HEK293T (cell line): ENCODE measurements at regions not wholly inside any gene's neighbourhood (a gene's known extent, or its start where the extent isn't known, plus 50 kb on each side); places are given as distances from the start of the nearest gene placed in this dataset.

Experiments used
- CTCF ChIA-PET: fragments of 350-600 bp; formaldehyde crosslinking; extraction: SDS; loops from one replicate; lab custom pipeline; 2021; ENCODE audit warnings: antibody characterized with exemption, inconsistent platforms; lab: Yijun Ruan, JAX
- POLR2A ChIA-PET: fragments of 350-600 bp; formaldehyde crosslinking; extraction: SDS; loops from one replicate; lab custom pipeline; 2020; ENCODE audit warnings: antibody characterized with exemption, inconsistent platforms; lab: Yijun Ruan, JAX
- DNase-seq: peaks from one replicate; pipeline ENCODE4 v3.0.0; 2012; ENCODE audit warnings: mixed read lengths; ENCODE audit errors: extremely low spot score
- ARNT ChIP-seq: fragments of 450-650 bp; IDR thresholded peaks from 2 replicates; pipeline ENCODE4 v1.6.1; 2017; ENCODE audit warnings: mild to moderate bottlenecking
- BHLHE40 ChIP-seq: fragments of 450-650 bp; IDR thresholded peaks from 2 replicates; pipeline ENCODE4 v1.6.1; 2016; ENCODE audit warnings: mild to moderate bottlenecking, moderate library complexity, borderline replicate concordance
- CTBP1 ChIP-seq: fragments of 450-650 bp; IDR thresholded peaks from 2 replicates; pipeline ENCODE4 v1.6.1; 2016; ENCODE audit warnings: borderline replicate concordance
- ELF4 ChIP-seq: fragments of 450-650 bp; IDR thresholded peaks from 2 replicates; pipeline ENCODE4 v1.6.1; 2017; ENCODE audit warnings: antibody characterized with exemption
- FOXA1 ChIP-seq: fragments of 450-650 bp; IDR thresholded peaks from 2 replicates; pipeline ENCODE4 v1.6.1; 2016; ENCODE audit warnings: mild to moderate bottlenecking
- FOXK2 ChIP-seq: fragments of 450-650 bp; IDR thresholded peaks from 2 replicates; pipeline ENCODE4 v1.6.1; 2016; ENCODE audit warnings: mild to moderate bottlenecking
- FOXM1 ChIP-seq: fragments of 450-650 bp; IDR thresholded peaks from 2 replicates; pipeline ENCODE4 v1.6.1; 2017; ENCODE audit warnings: mild to moderate bottlenecking, borderline replicate concordance
- HDGF ChIP-seq: fragments of 450-650 bp; IDR thresholded peaks from 2 replicates; pipeline ENCODE4 v1.6.1; 2017; ENCODE audit warnings: antibody characterized with exemption, borderline replicate concordance
- L3MBTL2 ChIP-seq: fragments of 450-650 bp; conservative IDR thresholded peaks from 2 replicates; pipeline ENCODE4 v1.6.1; 2016; ENCODE audit warnings: mild to moderate bottlenecking
- LEF1 ChIP-seq: fragments of 450-650 bp; IDR thresholded peaks from 2 replicates; pipeline ENCODE4 v1.6.1; 2017; ENCODE audit warnings: mild to moderate bottlenecking, borderline replicate concordance
- NFRKB ChIP-seq: fragments of 450-650 bp; IDR thresholded peaks from 2 replicates; pipeline ENCODE4 v1.6.1; 2016; ENCODE audit warnings: mild to moderate bottlenecking, moderate library complexity
- SP1 ChIP-seq: fragments of 450-650 bp; IDR thresholded peaks from 2 replicates; pipeline ENCODE4 v1.6.1; 2017
- SUZ12 ChIP-seq: fragments of 450-650 bp; IDR thresholded peaks from 2 replicates; pipeline ENCODE4 v1.6.1; 2016; ENCODE audit warnings: mild to moderate bottlenecking
- TARDBP ChIP-seq: fragments of 450-650 bp; IDR thresholded peaks from 2 replicates; pipeline ENCODE4 v1.6.1; 2016
- ZNF384 ChIP-seq: fragments of 450-650 bp; IDR thresholded peaks from 2 replicates; pipeline ENCODE4 v1.6.1; 2016
- TF ChIP-seq, protein P1 (sequence below): fragments of 450-650 bp; IDR thresholded peaks from 2 replicates; pipeline ENCODE4 v1.6.1; 2016

DNA sequence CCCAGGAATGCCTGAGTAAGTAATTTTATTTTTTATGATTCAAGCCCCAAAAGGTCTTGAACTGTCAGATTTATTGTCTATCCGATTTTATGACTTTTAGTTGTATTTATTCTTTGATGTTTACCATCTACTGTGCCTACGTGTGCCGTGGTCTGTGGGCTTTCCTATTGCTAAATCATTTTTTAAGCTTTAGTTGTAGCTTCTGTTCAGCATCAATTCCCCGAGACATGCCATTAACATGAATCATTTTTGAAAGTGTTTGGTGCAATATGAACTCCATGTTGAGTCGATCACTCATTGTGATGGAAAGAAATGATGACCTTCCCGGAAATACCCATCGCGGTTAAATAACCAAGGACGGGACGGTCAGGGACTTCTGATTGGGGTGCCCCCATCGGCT, 268.7 kb upstream of the THRB start:
- ChIA-PET CTCF (no interaction called here), POLR2A (no interaction called here)
- DNase-seq = no peak
- TF ChIP-seq SUZ12 (no peak), CTBP1 (no peak), ARNT (no peak), ZNF384 (no peak), FOXA1 (no peak), HDGF (no peak), BHLHE40 (no peak)
- TF ChIP-seq, protein P1, sequence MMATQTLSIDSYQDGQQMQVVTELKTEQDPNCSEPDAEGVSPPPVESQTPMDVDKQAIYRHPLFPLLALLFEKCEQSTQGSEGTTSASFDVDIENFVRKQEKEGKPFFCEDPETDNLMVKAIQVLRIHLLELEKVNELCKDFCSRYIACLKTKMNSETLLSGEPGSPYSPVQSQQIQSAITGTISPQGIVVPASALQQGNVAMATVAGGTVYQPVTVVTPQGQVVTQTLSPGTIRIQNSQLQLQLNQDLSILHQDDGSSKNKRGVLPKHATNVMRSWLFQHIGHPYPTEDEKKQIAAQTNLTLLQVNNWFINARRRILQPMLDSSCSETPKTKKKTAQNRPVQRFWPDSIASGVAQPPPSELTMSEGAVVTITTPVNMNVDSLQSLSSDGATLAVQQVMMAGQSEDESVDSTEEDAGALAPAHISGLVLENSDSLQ = no peak

DNA sequence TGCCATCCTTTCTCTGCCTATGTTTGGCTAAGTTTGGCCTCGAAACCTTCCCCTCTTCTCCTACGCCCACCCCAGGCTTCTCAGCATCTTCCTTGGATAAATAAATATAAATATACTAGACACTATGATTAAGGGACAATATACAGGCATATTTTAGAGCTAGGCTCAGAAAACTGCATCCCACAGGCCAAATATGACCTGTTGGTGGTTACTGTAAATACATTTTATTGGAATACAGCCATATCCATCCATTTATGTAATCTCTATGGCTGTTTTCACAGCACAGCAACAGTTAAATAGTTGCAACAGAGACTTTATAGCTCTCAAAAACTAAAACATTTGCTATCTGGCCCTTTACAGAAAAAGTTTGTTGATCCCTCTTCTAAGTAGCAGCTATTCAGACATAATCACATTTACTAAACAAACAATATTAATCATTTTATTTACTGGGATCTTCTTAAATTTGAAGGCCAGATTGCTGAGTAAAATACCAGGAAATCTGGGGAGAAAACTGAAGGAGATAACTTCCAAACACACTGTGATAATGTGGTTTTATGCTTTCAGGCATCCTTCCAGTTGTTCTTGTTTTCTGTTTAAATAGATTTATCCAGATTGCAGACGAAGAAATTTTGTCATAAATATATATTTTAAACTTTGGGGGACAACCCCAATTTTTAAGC, 269.7 kb upstream of the THRB start:
- no peak for DNase-seq
- ChIA-PET POLR2A (no interaction called here), CTCF (no interaction called here)
- no peak for TF ChIP-seq NFRKB

DNA sequence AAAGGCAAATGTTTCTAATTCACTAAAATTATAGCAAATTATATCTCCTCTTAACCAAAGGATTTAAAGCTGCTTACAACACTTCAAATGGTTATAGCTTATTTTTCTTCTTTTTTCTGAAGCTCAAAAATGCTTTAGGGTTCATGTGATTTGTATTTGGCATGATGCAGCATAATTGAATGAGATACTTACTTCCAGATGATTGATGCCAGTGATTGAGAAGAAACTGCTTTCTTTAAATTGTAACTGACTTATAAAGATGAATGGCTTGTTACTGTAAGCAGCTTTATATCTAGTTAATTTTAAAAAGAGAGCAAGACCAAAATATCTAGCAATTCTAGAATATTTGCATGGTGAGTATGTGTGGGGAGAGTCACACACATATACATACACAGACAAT, 270.7 kb upstream of the THRB start:
- no peak for DNase-seq
- no peak for TF ChIP-seq ELF4
- TF ChIP-seq ARNT = no peak
- TF ChIP-seq FOXA1 = no peak
- TF ChIP-seq LEF1 = no peak
- TF ChIP-seq BHLHE40 = no peak
- no peak for TF ChIP-seq SUZ12
- TF ChIP-seq NFRKB = no peak
- TF ChIP-seq CTBP1 = no peak
- TF ChIP-seq HDGF = no peak
- TF ChIP-seq ZNF384 = no peak
- TF ChIP-seq SP1 = no peak
- TF ChIP-seq, protein P1 = no peak
- TF ChIP-seq FOXK2 = no peak
- ChIA-PET CTCF (no interaction called here), POLR2A (no interaction called here)

DNA sequence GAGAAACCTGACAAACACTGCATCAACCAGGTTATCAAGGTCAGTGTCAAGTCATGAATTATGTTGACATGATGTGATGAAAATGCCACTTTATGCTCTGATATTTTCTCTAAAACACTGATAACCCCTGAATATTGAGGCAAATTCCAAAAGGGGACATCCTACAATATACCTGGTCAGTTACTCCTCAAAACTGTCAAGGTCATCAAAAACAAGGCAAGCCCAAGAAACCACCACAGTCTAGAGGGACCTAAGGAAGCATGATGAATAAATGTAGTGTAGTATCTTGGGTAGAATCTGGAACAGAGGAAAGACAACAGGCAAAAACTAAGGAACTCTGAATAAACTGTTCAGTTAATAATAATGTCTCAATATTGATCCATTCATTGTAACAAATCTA, 275.3 kb upstream of the THRB start:
- DNase-seq = no peak
- POLR2A ChIA-PET = no interaction called here
- no peak for TF ChIP-seq HDGF
- CTCF ChIA-PET = interaction anchor here (0.6 kb wide), 1 partner anchor 62 kb away, joined by 7 read pairs; no protein-coding TSS in a partner anchor

DNA sequence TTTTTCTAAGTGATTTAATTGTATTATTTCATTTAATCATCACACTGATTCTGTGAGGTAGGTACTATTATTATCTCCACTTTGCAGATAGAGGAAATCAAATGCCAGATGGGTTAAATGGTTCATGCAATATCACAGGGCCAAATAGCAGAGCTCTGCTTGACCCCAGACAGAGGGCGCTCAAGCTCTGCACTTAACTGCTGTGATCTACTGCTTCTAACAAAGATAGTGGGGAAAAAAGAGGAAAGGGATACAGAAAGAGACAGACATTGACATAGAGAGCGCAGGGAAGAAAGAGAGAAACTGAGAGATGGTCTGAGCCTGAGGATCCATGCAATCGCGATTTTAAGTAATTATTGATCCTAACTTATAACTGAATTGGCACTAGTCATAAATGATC, 279.1 kb upstream of the THRB start:
- ChIA-PET CTCF (interaction anchor here (0.6 kb wide), 1 partner anchor 204 kb away, joined by 3 read pairs; no protein-coding TSS in a partner anchor), POLR2A (no interaction called here)
- TF ChIP-seq ELF4 (no peak), NFRKB (no peak), L3MBTL2 (no peak), TARDBP (no peak), HDGF (no peak), ZNF384 (no peak), FOXM1 (no peak), BHLHE40 (no peak), SP1 (no peak), SUZ12 (no peak), CTBP1 (no peak), LEF1 (no peak), FOXK2 (no peak), FOXA1 (no peak)
- TF ChIP-seq, protein P1 = no peak
- DNase-seq = peak; percentile 59

DNA sequence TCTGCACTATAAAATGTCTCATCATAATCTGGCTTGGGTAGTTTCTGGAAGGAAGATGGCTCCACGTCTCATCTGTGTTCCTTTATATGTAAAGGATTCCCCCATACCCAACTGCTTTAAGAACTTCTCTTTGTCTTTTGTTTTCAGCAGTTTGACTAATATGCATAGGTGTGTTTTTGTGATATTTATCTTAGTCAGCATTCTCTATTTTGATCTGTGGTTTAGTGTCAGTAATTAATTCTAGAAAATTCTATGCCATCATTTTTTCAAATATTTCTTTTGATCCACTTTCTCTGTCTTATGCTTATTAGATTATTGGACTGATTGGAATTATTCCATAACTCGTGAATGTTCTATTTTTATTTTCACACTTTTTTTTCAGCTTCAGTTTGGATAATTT, 286.3 kb upstream of the THRB start:
- ChIA-PET POLR2A (no interaction called here), CTCF (no interaction called here)
- DNase-seq = no peak
- no peak for TF ChIP-seq LEF1
- TF ChIP-seq NFRKB = no peak
- TF ChIP-seq ARNT = no peak
- no peak for TF ChIP-seq SP1
- TF ChIP-seq BHLHE40 = no peak
- no peak for TF ChIP-seq FOXM1
- no peak for TF ChIP-seq FOXK2
- TF ChIP-seq, protein P1 = no peak
- TF ChIP-seq FOXA1 = no peak
- TF ChIP-seq SUZ12 = no peak
- no peak for TF ChIP-seq L3MBTL2
- no peak for TF ChIP-seq TARDBP
- no peak for TF ChIP-seq ZNF384

DNA sequence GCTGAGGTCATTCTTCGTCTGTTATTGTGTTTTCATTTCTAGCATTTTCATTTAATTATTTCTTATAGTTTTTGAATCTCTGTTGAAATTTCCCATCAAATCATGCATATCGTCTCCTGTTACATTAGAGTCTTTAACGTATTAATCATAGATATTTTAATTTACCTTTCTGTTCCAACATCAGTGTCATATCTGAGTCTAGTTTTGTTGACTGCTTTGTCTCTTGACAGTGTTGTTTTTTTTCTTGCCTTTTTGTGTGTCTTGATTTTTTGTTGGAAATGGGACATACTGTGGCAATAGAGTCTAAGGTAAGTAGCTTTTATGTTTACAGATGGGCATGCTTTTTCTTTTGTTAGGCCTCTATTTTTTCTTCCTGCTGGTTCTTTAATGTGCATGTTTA, 286.8 kb upstream of the THRB start:
- CTCF ChIA-PET = no interaction called here
- POLR2A ChIA-PET = no interaction called here
- no peak for TF ChIP-seq ARNT
- TF ChIP-seq LEF1 = no peak
- DNase-seq = no peak
